ENCODE measurements at regions not wholly inside any gene's neighbourhood (a gene's known extent, or its start where the extent isn't known, plus 50 kb on each side); places are given as distances from the start of the nearest gene placed in this dataset.
"Not testable (repeated sequence)": the region's sequence is repeated elsewhere in the genome, so short reads cannot be mapped to it uniquely, and the experiment has no call there.

GRCh38 chr2:145524303-145524702, 1004.4 kb upstream of the ZEB2 start:
- no peak for DNase-seq

- DNase-seq, result not testable (repeated sequence)
Measured at GRCh38 chr2:145519254-145519653, 999.3 kb upstream of the ZEB2 start.

GRCh38 chr2:145511946-145512345, 992.0 kb upstream of the ZEB2 start:
- no peak for DNase-seq

GRCh38 chr2:145503511-145503910, 983.6 kb upstream of the ZEB2 start:
- DNase-seq, result no peak

DNA sequence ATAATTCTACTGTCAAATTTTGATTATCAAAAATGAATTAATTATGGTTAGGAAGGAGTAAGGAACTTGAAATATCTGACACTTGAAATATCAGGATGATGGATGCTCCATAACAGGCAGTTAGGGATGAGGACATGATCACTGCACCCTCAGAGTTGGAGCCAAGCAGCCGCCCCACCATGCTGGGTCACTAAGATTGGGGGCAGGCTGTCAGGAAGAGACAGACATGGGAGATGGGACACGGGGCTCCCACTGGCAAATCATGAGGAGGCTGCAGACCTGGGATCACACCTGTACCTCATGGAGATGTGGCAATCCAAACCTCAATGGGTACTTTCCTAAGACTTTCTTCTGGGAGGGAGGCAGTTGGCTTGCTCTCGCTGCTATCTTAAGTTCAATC, 982.0 kb upstream of the ZEB2 start:
- no peak for DNase-seq

GRCh38 chr2:145495590-145495989, 975.7 kb upstream of the ZEB2 start:
- no peak for DNase-seq

DNA sequence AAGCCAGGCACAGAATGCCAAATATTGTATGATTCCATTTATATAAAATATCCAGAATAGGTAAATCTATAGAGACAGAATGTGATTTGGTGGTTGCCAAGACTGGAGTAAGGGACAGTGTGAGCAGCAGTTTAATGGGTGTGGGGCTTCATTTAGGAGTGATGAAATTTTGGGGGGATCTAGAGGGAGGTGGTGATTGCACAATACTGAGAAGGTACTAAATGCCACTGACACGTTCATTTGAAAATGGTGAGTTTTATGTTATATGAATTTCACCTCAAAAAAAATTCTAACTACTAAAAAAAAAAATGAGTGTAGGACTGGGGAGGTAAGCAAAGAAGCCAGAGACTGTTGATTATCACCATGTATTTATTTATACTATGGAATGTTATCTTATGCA, 974.5 kb upstream of the ZEB2 start:
- DNase-seq, result no peak

DNA sequence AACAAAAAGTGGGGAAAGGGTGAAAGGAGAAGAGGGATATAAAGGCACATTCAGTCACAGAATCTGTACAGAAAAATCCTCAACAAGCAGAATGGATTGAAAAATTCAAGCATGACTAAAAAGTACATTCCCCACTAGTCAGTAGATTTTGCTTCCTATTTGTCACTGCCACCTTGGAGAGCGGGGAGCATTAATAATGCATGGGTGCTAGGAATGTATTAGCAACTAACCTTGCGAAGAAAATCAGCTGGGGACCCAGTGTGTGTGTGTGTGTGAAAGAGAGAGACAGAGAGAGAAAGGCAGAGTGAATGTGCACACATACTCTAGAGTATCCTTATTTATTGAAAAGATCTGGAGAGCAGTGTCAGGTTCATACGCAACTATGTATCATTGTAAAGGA, 968.7 kb upstream of the ZEB2 start:
- no peak for DNase-seq

DNA sequence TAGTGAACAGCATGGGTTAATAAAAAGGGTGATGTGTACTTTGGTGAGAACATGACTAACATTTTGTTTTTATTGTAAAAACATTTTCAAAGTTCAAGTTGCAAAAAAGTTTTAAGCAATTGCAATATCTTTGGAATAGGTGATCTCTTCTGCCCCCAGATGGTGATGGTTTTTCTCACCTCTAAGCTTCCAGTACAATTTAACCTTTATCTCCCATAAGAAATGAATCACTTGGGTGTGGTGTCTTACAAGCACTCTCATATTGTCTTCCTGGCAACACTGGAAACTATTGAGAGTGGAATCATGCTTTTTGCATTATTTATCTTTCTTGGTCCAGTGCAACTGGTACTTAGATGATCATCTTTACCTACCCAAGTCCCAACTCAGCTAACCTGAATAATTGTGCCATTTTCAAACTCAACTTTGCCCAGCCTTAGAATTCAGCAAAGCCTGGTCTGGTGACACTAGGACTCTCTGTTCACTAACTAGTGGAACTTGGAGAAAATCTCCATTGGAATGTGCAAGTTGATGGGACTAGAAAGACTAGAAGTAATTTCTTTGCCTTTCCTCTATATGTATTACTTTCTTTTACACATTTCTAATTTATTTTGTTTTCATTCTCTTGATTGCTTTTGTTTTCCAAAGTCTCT, 964.7 kb upstream of the ZEB2 start:
- DNase-seq, result no peak

DNA sequence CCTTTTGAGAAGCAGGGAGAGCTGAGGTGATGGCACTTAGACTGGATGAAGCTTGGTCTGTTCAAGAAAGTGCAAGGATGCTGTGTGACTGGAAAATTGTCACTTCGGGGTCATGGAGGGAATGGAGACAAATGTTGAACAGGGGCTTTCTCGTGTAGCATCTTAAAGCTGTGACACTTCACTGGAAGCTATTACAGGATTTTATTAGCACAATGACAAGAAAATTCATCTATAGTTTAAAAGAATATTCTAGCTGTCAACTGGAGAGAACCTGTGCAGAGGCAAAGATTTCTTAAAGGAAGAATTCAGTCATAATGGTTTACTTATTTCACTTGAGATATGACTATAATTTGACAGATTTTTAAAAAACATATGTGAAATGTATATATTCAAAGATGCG, 963.9 kb upstream of the ZEB2 start:
- DNase-seq, result no peak

- no peak for DNase-seq
Measured at GRCh38 chr2:145481334-145481922, 961.5 kb upstream of the ZEB2 start.

GRCh38 chr2:145464866-145465265, 944.9 kb upstream of the ZEB2 start:
- no peak for DNase-seq

- no peak for DNase-seq
Measured at GRCh38 chr2:145460112-145460511, 940.2 kb upstream of the ZEB2 start.

DNA sequence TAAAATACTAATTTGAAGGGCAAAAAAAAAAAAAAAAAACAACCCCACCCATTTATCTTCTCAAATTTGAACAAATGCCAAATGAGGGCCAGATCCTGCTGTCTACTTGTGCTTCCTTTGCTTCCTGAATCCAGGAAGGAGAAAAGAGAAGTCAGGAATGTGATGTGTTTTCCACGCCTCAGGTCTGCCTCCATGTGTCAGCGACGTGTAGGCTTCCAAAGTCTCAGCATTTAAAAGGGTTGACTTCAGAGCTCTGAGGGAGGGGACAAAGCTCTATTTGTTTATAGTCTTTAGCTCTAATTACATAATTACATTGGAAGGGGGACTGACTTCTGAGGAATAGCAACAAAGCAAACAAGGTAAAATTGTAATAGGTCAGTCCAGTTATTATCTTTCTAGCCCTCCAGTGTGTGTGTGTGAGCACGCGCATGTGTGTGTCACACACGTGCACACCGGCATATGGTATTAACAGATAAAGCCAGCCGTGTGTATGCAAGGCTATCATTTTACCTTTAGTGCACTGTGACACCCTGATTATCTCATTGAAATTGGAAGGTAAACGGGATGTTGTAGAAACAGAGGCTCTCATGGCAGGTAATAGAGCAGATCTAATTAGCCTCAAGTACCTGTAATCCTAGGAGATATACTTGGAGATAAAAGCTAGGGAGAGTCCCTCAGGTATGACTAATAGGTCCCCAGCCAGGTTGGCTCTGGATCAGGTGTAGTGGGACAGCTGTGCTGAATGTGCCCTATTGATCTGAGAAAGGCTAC, 911.4 kb upstream of the ZEB2 start:
- DNase-seq, result peak; percentile 100

- DNase-seq, result no peak
Measured at GRCh38 chr2:145423809-145424208, 903.9 kb upstream of the ZEB2 start.

GRCh38 chr2:145422576-145422975, 902.7 kb upstream of the ZEB2 start:
- DNase-seq, result no peak

DNA sequence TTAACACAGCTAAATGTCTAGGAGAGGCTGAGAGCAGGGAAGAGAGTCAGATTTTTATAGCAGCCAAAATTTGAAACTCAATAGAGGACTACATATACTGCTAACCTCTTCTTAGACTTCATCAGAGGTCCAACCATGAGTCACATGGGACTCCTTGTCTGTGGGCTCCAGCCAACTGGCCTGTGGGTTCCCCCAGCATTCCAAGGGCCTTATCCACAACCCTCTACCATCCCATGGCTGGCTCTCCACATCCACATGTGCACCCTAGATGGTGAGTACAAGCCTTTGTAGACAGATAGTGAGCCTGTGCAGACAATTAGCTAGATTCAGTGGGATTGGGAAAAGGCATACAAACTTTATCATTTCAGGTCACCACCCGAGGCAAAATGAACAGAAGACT, 901.9 kb upstream of the ZEB2 start:
- DNase-seq, result no peak

DNA sequence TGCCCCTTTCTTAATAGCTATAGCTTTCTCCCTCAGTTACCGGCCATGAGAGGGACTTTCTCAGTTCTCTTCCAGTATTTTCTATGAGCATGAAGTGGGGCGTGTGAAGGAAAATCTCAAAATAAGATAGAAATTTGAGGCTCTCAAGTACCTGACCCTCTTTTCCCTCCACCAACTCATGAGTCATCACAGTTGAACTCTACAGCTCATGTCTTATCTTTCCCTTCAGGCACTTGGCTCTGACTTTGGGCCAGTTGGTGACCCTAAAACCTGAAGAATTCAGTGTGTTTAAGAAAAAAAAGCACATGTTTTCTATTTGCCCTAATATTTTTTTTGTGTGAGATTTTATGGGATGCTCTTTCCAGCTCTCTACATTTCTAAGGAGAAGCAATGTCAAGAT, 896.7 kb upstream of the ZEB2 start:
- no peak for DNase-seq

DNA sequence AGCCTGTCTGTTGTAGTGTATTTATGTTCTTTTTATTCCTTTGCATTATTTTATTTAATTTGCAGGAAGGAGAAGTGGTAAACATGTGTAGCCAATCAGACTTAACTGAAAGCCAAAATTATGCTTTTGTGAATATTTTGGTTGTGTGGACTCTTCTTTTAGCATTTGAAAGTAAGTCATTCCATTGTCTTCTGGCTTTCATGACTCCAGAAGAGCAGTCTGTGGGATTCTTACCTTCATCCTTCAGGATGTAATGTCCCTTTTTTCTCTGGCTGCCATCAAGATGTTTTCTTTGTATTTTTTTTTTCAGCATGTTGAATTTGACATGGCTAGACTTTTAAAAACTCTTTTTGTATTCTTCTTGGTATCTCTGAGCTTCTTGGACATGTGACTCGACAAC, 895.2 kb upstream of the ZEB2 start:
- no peak for DNase-seq

DNA sequence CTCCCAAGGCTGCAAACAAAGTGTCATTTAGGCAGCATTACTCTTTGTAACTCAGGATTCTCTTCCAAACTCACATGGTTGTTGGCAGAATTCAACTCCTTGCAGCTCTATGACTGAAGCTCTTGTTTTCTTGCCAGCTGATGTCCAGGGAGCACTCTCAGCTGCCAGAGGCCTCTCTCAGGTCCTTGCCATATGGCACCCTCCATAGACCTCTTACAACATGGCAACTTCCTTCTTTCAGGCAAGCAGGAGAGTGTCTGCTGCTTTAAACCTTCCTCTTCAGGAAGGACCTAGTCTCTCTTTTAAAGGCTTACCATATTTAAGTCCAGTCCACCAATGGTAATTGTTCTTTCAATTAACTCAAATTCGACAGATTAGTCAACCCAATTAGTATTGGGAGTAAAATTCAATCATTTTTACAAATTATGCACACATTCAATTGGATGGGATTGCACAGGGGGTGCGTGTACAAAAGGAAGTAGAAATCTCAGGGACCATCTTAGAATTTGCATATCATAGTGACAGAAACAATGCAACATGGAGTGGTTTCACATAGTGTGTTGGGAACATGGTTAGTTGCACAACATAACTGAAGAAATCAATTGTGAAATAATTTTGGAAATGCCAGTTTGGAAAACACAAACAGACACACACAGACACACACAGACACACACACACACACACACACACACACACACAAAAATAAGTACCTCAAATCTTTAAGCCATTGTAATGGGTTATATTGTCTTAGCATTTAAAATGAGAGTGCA, 893.5 kb upstream of the ZEB2 start:
- no peak for DNase-seq

GRCh38 chr2:145412155-145412554, 892.2 kb upstream of the ZEB2 start:
- DNase-seq, result no peak

DNA sequence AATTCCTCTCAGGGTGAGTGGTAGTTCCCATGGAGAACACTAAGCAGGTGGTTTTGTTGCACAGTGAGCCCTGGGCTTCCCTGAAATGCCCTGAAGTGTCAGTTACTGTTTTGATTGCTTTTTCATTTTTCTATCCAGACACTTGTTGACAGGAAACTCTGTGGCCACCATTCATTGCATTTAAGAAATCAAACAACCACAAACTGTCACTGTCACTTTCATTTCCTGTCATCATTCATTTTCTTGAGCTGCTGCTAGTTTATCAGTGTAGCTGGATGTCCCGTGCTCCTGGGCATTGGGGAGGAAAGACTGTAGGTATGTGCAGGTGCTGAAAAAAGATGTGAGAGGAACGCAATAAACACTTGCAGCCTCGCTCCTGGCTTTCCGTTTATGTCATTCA, 891.6 kb upstream of the ZEB2 start:
- DNase-seq, result no peak

- DNase-seq, result no peak
Measured at GRCh38 chr2:145410086-145410485, 890.2 kb upstream of the ZEB2 start.

GRCh38 chr2:145408980-145409379, 889.1 kb upstream of the ZEB2 start:
- DNase-seq, result no peak
